Body of pancreas (tissue), 4 donors: ENCODE measurements at regions not wholly inside any gene's neighbourhood (a gene's known extent, or its start where the extent isn't known, plus 50 kb on each side); places are given as distances from the start of the nearest gene placed in this dataset.

Experiments used
- POLR2A ChIP-seq, 3 donors: fragments of 450-650 bp; IDR thresholded peaks; one replicate each; pipeline ENCODE4 v1.6.1; 2016; ENCODE audit warnings: antibody characterized with exemption in 3 of 3, mild to moderate bottlenecking in 2 of 3
- TF ChIP-seq, protein P1 (sequence below), 7 experiments: fragments of 450-650 bp in 4 of 7; fragments of 200-600 bp in 3 of 7; sonication (generic) in 3 of 7; IDR thresholded peaks; one replicate each; pipeline ENCODE4 v1.5.1; 2016 to 2019; ENCODE audit warnings: antibody characterized with exemption in 7 of 7

DNA sequence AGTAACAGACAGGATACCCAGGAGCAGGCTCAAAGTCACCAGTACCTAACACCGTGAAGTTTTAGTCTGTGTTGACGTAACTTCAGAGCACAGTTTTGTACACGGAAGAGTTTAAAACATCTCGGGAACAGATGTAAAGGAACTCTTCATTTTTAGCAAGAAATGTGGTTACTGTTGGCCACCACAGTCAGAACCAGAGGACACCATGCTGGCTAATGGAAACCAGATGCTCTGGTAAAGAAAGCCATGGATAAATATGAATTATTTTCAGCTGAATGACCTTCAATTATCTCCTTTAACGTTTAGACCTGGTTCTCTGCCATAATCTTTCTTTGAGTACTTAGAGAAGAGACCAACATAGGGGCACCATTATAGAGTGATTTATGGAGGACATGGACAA, 115.9 kb downstream of the NTMT2 start:
- TF ChIP-seq, protein P1, sequence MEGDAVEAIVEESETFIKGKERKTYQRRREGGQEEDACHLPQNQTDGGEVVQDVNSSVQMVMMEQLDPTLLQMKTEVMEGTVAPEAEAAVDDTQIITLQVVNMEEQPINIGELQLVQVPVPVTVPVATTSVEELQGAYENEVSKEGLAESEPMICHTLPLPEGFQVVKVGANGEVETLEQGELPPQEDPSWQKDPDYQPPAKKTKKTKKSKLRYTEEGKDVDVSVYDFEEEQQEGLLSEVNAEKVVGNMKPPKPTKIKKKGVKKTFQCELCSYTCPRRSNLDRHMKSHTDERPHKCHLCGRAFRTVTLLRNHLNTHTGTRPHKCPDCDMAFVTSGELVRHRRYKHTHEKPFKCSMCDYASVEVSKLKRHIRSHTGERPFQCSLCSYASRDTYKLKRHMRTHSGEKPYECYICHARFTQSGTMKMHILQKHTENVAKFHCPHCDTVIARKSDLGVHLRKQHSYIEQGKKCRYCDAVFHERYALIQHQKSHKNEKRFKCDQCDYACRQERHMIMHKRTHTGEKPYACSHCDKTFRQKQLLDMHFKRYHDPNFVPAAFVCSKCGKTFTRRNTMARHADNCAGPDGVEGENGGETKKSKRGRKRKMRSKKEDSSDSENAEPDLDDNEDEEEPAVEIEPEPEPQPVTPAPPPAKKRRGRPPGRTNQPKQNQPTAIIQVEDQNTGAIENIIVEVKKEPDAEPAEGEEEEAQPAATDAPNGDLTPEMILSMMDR (IDR thresholded peaks at IDR 0.05) = no peak
- no peak for TF ChIP-seq POLR2A (IDR thresholded peaks at IDR 0.05)
